Endodermal cell (in vitro differentiated cells): ENCODE measurements at regions not wholly inside any gene's neighbourhood (a gene's known extent, or its start where the extent isn't known, plus 50 kb on each side); places are given as distances from the start of the nearest gene placed in this dataset.

Experiments used
- DNase-seq: peaks from one replicate; pipeline ENCODE4 v3.0.0-alpha.2; 2017
- H3K27ac ChIP-seq: 2 replicates; pipeline ENCODE4 v1.5.1; 2013; ENCODE audit warnings: mild to moderate bottlenecking, low read depth, low read length, moderate library complexity
- H3K27me3 ChIP-seq: 2 replicates; pipeline ENCODE4 v1.6.1; 2013; ENCODE audit warnings: mild to moderate bottlenecking, low read length, moderate library complexity; ENCODE audit not compliant: insufficient read depth, control insufficient read depth, poor library complexity, severe bottlenecking
- H3K36me3 ChIP-seq: 2 replicates; pipeline ENCODE4 v1.7.0; 2013; ENCODE audit warnings: mild to moderate bottlenecking, low read length, moderate library complexity; ENCODE audit not compliant: control insufficient read depth, insufficient read depth
- H3K4me1 ChIP-seq: one replicate; pipeline ENCODE4 v1.7.0; 2013; ENCODE audit warnings: low read length; ENCODE audit not compliant: control insufficient read depth, insufficient read depth
- H3K4me3 ChIP-seq: 2 replicates; pipeline ENCODE4 v1.5.1; 2013; ENCODE audit warnings: mild to moderate bottlenecking, low read length, moderate library complexity
- H3K9ac ChIP-seq: 2 replicates; pipeline ENCODE4 v1.6.1; 2013; ENCODE audit warnings: mild to moderate bottlenecking, low read length, moderate library complexity; ENCODE audit not compliant: poor library complexity, severe bottlenecking; ENCODE audit errors: extremely low read depth
- H3K9me3 ChIP-seq: 2 replicates; pipeline ENCODE4 v1.6.1; 2013; ENCODE audit warnings: mild to moderate bottlenecking, low read length, moderate library complexity; ENCODE audit not compliant: control insufficient read depth
- H3K27ac Mint-ChIP-seq: 2 replicates; pipeline ENCODE4 v1.8.0; 2020; ENCODE audit warnings: mixed read lengths
- H3K27me3 Mint-ChIP-seq: 2 replicates; pipeline ENCODE4 v1.8.0; 2021; ENCODE audit warnings: mild to moderate bottlenecking, mixed read lengths; ENCODE audit not compliant: insufficient read depth
- H3K36me3 Mint-ChIP-seq: 2 replicates; pipeline ENCODE4 v1.8.0; 2020; ENCODE audit warnings: low read depth, mixed read lengths
- H3K4me1 Mint-ChIP-seq: 2 replicates; pipeline ENCODE4 v1.8.0; 2020; ENCODE audit warnings: mixed read lengths
- H3K4me3 Mint-ChIP-seq: 2 replicates; pipeline ENCODE4 v1.8.0; 2020; ENCODE audit warnings: mild to moderate bottlenecking, moderate library complexity, mixed read lengths
- H3K9me3 Mint-ChIP-seq: 2 replicates; pipeline ENCODE4 v1.8.0; 2020; ENCODE audit warnings: mild to moderate bottlenecking, mixed read lengths
- WGBS, 2 experiments: methylation state at CpG; one replicate each; pipeline versions ENCODE4 v1.1.5 to v1.1.7; 2013; ENCODE audit warnings: missing lambda C conversion rate in 2 of 2, mixed read lengths in 1 of 2; ENCODE audit not compliant: insufficient coverage in 1 of 2, insufficient read length in 1 of 2; 5-methylcytosine and 5-hydroxymethylcytosine counted together
- TF ChIP-seq, protein P1 (sequence below): fragments of 200-600 bp; sonication (generic); conservative IDR thresholded peaks from 2 replicates; pipeline ENCODE4 v1.5.0; 2021; ENCODE audit warnings: antibody characterized with exemption, mild to moderate bottlenecking

DNA sequence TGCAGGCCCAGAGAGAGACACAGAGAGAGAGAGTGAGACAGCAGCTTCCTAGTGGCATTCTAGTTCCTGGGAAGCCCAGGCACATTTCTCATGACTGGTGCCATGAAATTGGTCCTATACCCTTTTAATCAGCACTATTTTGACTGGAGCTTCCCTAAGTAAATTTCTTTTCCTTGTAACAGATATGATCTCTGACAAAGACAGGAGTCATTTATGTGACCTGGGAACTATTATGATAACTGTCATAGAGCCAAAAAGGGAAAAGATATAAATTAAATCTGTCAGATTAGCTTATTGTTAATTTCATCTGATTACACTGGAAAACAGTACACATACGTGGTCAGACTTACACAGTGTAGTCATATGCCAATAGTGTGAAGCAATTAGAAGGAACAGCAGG lies 161.3 kb upstream of the HNRNPA3 start:
- TF ChIP-seq, protein P1, sequence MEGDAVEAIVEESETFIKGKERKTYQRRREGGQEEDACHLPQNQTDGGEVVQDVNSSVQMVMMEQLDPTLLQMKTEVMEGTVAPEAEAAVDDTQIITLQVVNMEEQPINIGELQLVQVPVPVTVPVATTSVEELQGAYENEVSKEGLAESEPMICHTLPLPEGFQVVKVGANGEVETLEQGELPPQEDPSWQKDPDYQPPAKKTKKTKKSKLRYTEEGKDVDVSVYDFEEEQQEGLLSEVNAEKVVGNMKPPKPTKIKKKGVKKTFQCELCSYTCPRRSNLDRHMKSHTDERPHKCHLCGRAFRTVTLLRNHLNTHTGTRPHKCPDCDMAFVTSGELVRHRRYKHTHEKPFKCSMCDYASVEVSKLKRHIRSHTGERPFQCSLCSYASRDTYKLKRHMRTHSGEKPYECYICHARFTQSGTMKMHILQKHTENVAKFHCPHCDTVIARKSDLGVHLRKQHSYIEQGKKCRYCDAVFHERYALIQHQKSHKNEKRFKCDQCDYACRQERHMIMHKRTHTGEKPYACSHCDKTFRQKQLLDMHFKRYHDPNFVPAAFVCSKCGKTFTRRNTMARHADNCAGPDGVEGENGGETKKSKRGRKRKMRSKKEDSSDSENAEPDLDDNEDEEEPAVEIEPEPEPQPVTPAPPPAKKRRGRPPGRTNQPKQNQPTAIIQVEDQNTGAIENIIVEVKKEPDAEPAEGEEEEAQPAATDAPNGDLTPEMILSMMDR: no peak
- WGBS, 2 experiments: 90 to 100% methylated on average over 1 of the region's 1 CpG
- Mint-ChIP-seq H3K27me3 (peaks cover 26% of the 10 kb centered on the region), H3K9me3 (no peaks in the 10 kb centered on the region), H3K27ac (no peak overlapping the region), H3K4me3 (no peak overlapping the region), H3K36me3 (no peaks in the 10 kb centered on the region), H3K4me1 (no peaks in the 10 kb centered on the region)
- H3K4me3 ChIP-seq: no peak overlapping the region
- no peaks in the 10 kb centered on the region for H3K36me3 ChIP-seq
- peaks cover 15% of the 10 kb centered on the region for H3K9me3 ChIP-seq
- H3K27ac ChIP-seq: no peak overlapping the region
- H3K9ac ChIP-seq: no peak overlapping the region
- H3K4me1 ChIP-seq: no peaks in the 10 kb centered on the region
- DNase-seq: no peak
- H3K27me3 ChIP-seq: no peaks in the 10 kb centered on the region

DNA sequence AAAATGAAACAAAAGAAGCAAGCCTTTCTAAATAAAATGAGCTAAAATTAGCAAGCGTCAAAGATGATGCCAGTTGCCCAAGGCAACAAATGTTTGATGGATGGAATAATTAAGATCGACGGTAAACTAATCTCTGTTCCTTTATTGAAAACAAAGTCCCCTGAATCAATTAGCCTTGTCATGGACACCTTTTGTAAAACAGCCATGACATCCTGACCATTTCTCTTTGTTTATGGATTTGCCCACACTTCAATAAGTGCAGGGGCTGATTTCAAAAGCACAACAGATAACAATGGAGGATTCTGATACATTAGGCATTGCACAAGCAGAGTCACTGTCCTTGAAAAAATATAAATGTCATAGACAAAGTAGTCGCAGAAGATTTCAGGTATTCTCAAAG lies 160.1 kb upstream of the HNRNPA3 start:
- Histone ChIP-seq H3K4me1 (no peaks in the 10 kb centered on the region), H3K36me3 (no peaks in the 10 kb centered on the region), H3K27me3 (no peaks in the 10 kb centered on the region), H3K9me3 (peaks cover 15% of the 10 kb centered on the region), H3K4me3 (no peak overlapping the region), H3K27ac (no peak overlapping the region), H3K9ac (no peak overlapping the region)
- WGBS, 2 experiments: 83 to 93% methylated on average over 4 of the region's 4 CpGs
- no peaks in the 10 kb centered on the region for H3K4me1 Mint-ChIP-seq
- no peak overlapping the region for H3K27ac Mint-ChIP-seq
- DNase-seq: no peak
- no peaks in the 10 kb centered on the region for H3K9me3 Mint-ChIP-seq
- no peak overlapping the region for H3K4me3 Mint-ChIP-seq
- TF ChIP-seq, protein P1: no peak
- no peaks in the 10 kb centered on the region for H3K36me3 Mint-ChIP-seq
- H3K27me3 Mint-ChIP-seq: peaks cover 23% of the 10 kb centered on the region

DNA sequence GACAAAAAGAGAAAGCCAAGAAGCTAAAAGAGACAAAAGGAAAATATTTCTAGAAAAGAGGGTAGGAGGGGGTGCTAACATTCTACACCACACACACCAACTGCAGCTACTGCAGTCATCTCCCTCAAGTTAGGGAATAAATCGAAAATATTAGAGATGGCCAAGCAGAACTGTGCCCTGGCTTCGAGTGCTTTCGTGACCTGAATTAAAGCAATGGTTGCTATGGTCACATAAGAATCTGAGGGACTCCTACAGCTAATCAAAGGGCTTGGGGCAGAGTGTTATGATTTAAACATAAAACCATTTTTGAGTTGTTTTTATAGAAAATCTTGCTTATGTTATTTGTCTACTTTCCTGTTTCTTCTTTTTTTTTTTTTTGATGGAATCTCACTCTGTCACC lies 159.6 kb upstream of the HNRNPA3 start:
- Histone ChIP-seq H3K27ac (no peak overlapping the region), H3K4me1 (no peaks in the 10 kb centered on the region), H3K36me3 (no peaks in the 10 kb centered on the region), H3K9me3 (peaks cover 10% of the 10 kb centered on the region), H3K27me3 (no peaks in the 10 kb centered on the region), H3K4me3 (no peak overlapping the region), H3K9ac (no peak overlapping the region)
- 90 to 100% methylated on average over 3 of the region's 3 CpGs for WGBS, 2 experiments
- no peaks in the 10 kb centered on the region for H3K4me1 Mint-ChIP-seq
- no peak for DNase-seq
- H3K4me3 Mint-ChIP-seq: no peak overlapping the region
- no peak overlapping the region for H3K27ac Mint-ChIP-seq
- TF ChIP-seq, protein P1: no peak
- no peaks in the 10 kb centered on the region for H3K36me3 Mint-ChIP-seq
- no peaks in the 10 kb centered on the region for H3K9me3 Mint-ChIP-seq
- peaks cover 20% of the 10 kb centered on the region for H3K27me3 Mint-ChIP-seq
